Ovary (tissue), 7 donors: ENCODE measurements at regions not wholly inside any gene's neighbourhood (a gene's known extent, or its start where the extent isn't known, plus 50 kb on each side); places are given as distances from the start of the nearest gene placed in this dataset.

Source experiments
- DNase-seq, 5 donors: peaks; one replicate each; pipeline ENCODE4 v3.0.0-alpha.2; 2019 to 2020
- H3K27ac ChIP-seq, 2 donors: fragments of 200-600 bp; one replicate each; pipeline versions ENCODE4 v1.5.1 to v1.8.0; 2019 to 2022
- H3K27me3 ChIP-seq: fragments of 200-600 bp; one replicate; pipeline ENCODE4 v1.8.0; 2022
- H3K36me3 ChIP-seq: fragments of 200-600 bp; sonication (generic); one replicate; pipeline ENCODE4 v1.5.1; 2019
- H3K4me1 ChIP-seq: one replicate; pipeline ENCODE4 v1.8.1; 2013; ENCODE audit warnings: mild to moderate bottlenecking, moderate library complexity; ENCODE audit not compliant: insufficient read depth
- H3K4me3 ChIP-seq: fragments of 200-600 bp; sonication (generic); one replicate; pipeline ENCODE4 v1.5.1; 2017
- H3K9me3 ChIP-seq, 2 donors: fragments of 200-600 bp in 1 of 2; sonication (generic) in 1 of 2; one replicate each; pipeline versions ENCODE4 v1.5.1 to v1.8.1; 2013 to 2019; ENCODE audit warnings: mild to moderate bottlenecking in 1 of 2, moderate library complexity in 1 of 2
- CTCF ChIP-seq, 3 donors: fragments of 450-650 bp in 2 of 3; fragments of 200-600 bp in 1 of 3; IDR thresholded peaks; one replicate each; pipeline versions ENCODE4 v1.5.1 to v1.8.0; 2016 to 2022; ENCODE audit warnings: antibody characterized with exemption in 3 of 3, mild to moderate bottlenecking in 1 of 3
- EP300 ChIP-seq: sonication (generic); formaldehyde crosslinking; IDR thresholded peaks from one replicate; pipeline ENCODE4 v1.6.1; 2017; ENCODE audit warnings: antibody characterized with exemption
- POLR2A ChIP-seq: fragments of 450-650 bp; IDR thresholded peaks from one replicate; pipeline ENCODE4 v1.6.1; 2017; ENCODE audit warnings: antibody characterized with exemption, mild to moderate bottlenecking, moderate library complexity
- WGBS, 3 donors: extraction: QIAGEN DNeasy Blood & Tissue Kit in 1 of 3; methylation state at CpG; one replicate each; pipeline versions ENCODE4 v1.1.5 to v1.1.7; 2013 to 2017; 5-methylcytosine and 5-hydroxymethylcytosine counted together
- intact Hi-C, 4 donors: fragments of 100-400 bp; cut with DNase I; formaldehyde crosslinking; loops; one replicate each; pipeline versions ENCODE4 v1.11.0 to v1.15.1; 2022 to 2023
- donor health status: DM: no; HTN: no; CAD: no; lungs with moderate emphysema.
- donor health status: DM: no; HTN: no; CAD: no.
- donor health status: Bipolar disorder and iron deficiency.
- donor health status: DM: no; HTN: no; CAD: no.
- donor health status: DM: yes; HTN: yes; CAD: no.

- no peaks in the 10 kb centered on the region for H3K9me3 ChIP-seq
- intact Hi-C loops: no loop called here
- H3K36me3 ChIP-seq: no peaks in the 10 kb centered on the region
- 92 to 94% (median 93%) methylated on average over 4 of the region's 4 CpGs for WGBS, 3 donors
- H3K27ac ChIP-seq: no peak overlapping the region
- DNase-seq: no peak
- no peak for TF ChIP-seq EP300
- no peak for TF ChIP-seq CTCF (IDR thresholded peaks at IDR 0.05)
- no peak for TF ChIP-seq POLR2A
- no peaks in the 10 kb centered on the region for H3K27me3 ChIP-seq
- H3K4me3 ChIP-seq: no peak overlapping the region
- H3K4me1 ChIP-seq: no peaks in the 10 kb centered on the region
Measured at GRCh38 chr9:88267283-88267682, 121.0 kb upstream of the SPIN1 start.

GRCh38 chr9:88266416-88266815 is 121.8 kb upstream of the SPIN1 start:
- Histone ChIP-seq H3K27ac (no peak overlapping the region), H3K4me3 (no peak overlapping the region), H3K4me1 (no peaks in the 10 kb centered on the region), H3K27me3 (no peaks in the 10 kb centered on the region), H3K36me3 (no peaks in the 10 kb centered on the region), H3K9me3 (no peaks in the 10 kb centered on the region)
- 60 to 67% (median 62%) methylated on average over 2 of the region's 2 CpGs for whole genome bisulfite sequencing, 3 donors
- intact Hi-C loops: no loop called here
- TF ChIP-seq POLR2A (no peak), CTCF (IDR thresholded peaks at IDR 0.05) (no peak), EP300 (no peak)
- DNase-seq: no peak

- Histone ChIP-seq H3K4me3 (no peak overlapping the region), H3K9me3 (no peaks in the 10 kb centered on the region), H3K27ac (no peak overlapping the region), H3K36me3 (no peaks in the 10 kb centered on the region), H3K4me1 (peaks cover 3% of the 10 kb centered on the region), H3K27me3 (no peaks in the 10 kb centered on the region)
- no peak for TF ChIP-seq CTCF (IDR thresholded peaks at IDR 0.05)
- no peak for TF ChIP-seq EP300
- no peak for TF ChIP-seq POLR2A
- intact Hi-C loops: no loop called here
- WGBS, 3 donors: 61 to 73% (median 68%) methylated on average over 3 of the region's 3 CpGs
- DNase-seq: no peak
Measured at GRCh38 chr9:88259001-88259400, 120.7 kb upstream of the SPATA31C2 start.

- TF ChIP-seq CTCF (IDR thresholded peaks at IDR 0.05): no peak
- TF ChIP-seq POLR2A: no peak
- TF ChIP-seq EP300: no peak
- peak in 4 of 5 donors; percentile 31 to 71 (median 40) for DNase-seq
Measured at GRCh38 chr9:88258601-88259000, 120.3 kb upstream of the SPATA31C2 start.

More at GRCh38 chr9:88258601-88259000, 120.3 kb upstream of the SPATA31C2 start:
- no peaks in the 10 kb centered on the region for H3K9me3 ChIP-seq
- WGBS, 3 donors: 2 to 9% (median 9%) methylated on average over 12 of the region's 12 CpGs
- H3K4me3 ChIP-seq: no peak overlapping the region
- H3K27me3 ChIP-seq: no peaks in the 10 kb centered on the region
- H3K36me3 ChIP-seq: no peaks in the 10 kb centered on the region
- intact Hi-C loops: no loop called here
- peaks cover 3% of the 10 kb centered on the region for H3K4me1 ChIP-seq
- H3K27ac ChIP-seq: no peak overlapping the region
